ENCODE measurements at regions not wholly inside any gene's neighbourhood (a gene's known extent, or its start where the extent isn't known, plus 50 kb on each side); places are given as distances from the start of the nearest gene placed in this dataset.

- H3K4me1 ChIP-seq: peaks cover 0 to 4% of the 10 kb centered on the region in 2 donors
Observed at GRCh38 chr22:25482091-25482760, 82.2 kb upstream of the GRK3 start.

GRCh38 chr22:25482868-25483639 is 81.4 kb upstream of the GRK3 start:
- no peak for TF ChIP-seq CTCF (IDR thresholded peaks at IDR 0.05)
- no peak for TF ChIP-seq POLR2A (IDR thresholded peaks at IDR 0.05)
- Histone ChIP-seq H3K36me3 (no peaks in the 10 kb centered on the region), H3K27me3 (no peaks in the 10 kb centered on the region), H3K27ac (no peak overlapping the region), H3K9me3 (no peaks in the 10 kb centered on the region), H3K4me3 (no peak overlapping the region), H3K4me1 (peaks cover 0 to 4% of the 10 kb centered on the region in 2 donors)
- intact Hi-C loops (cut with DNase I; ENCODE audit: low total_unique reads): no loop called here
- DNase-seq: no peak

More at GRCh38 chr22:25482091-25482760, 82.2 kb upstream of the GRK3 start:
- DNase-seq: no peak
- H3K9me3 ChIP-seq: no peaks in the 10 kb centered on the region
- H3K4me3 ChIP-seq: no peak overlapping the region
- TF ChIP-seq POLR2A (IDR thresholded peaks at IDR 0.05) (no peak), CTCF (IDR thresholded peaks at IDR 0.05) (no peak)
- H3K36me3 ChIP-seq: no peaks in the 10 kb centered on the region
- intact Hi-C loops (cut with DNase I; ENCODE audit: low total_unique reads): no loop called here
- H3K27me3 ChIP-seq: no peaks in the 10 kb centered on the region
- no peak overlapping the region for H3K27ac ChIP-seq

GRCh38 chr22:25483931-25484330 is 80.5 kb upstream of the GRK3 start:
- H3K4me3 ChIP-seq: no peak overlapping the region
- H3K36me3 ChIP-seq: no peaks in the 10 kb centered on the region
- no peaks in the 10 kb centered on the region for H3K9me3 ChIP-seq
- no peak for DNase-seq
- H3K27me3 ChIP-seq: no peaks in the 10 kb centered on the region
- intact Hi-C loops (cut with DNase I; ENCODE audit: low total_unique reads): no loop called here
- H3K27ac ChIP-seq: no peak overlapping the region
- no peaks in the 10 kb centered on the region for H3K4me1 ChIP-seq
- no peak for TF ChIP-seq CTCF (IDR thresholded peaks at IDR 0.05)
- no peak for TF ChIP-seq POLR2A (IDR thresholded peaks at IDR 0.05)

GRCh38 chr22:25484521-25485315 is 79.8 kb upstream of the GRK3 start:
- no peaks in the 10 kb centered on the region for H3K4me1 ChIP-seq
- no peak overlapping the region for H3K27ac ChIP-seq

More at GRCh38 chr22:25484521-25485315, 79.8 kb upstream of the GRK3 start:
- Histone ChIP-seq H3K36me3 (no peaks in the 10 kb centered on the region), H3K27me3 (no peaks in the 10 kb centered on the region), H3K9me3 (no peaks in the 10 kb centered on the region), H3K4me3 (no peak overlapping the region)
- no peak for TF ChIP-seq CTCF (IDR thresholded peaks at IDR 0.05)
- TF ChIP-seq POLR2A (IDR thresholded peaks at IDR 0.05): no peak
- intact Hi-C loops (cut with DNase I; ENCODE audit: low total_unique reads): no loop called here
- DNase-seq: no peak
